H1 (cell line): ENCODE measurements at regions not wholly inside any gene's neighbourhood (a gene's known extent, or its start where the extent isn't known, plus 50 kb on each side); places are given as distances from the start of the nearest gene placed in this dataset.
A peak's percentile ranks its signal among the peaks of the same experiment; 100 is the strongest.

ENCODE experiments used
- CTCF ChIA-PET: fragments of 300-600 bp; sonication (Branson Sonifier 250); formaldehyde crosslinking; loops from one replicate; lab custom pipeline; 2021; ENCODE audit not compliant: partially characterized antibody; lab: Charles Lee
- POLR2A ChIA-PET: fragments of 300-600 bp; sonication (Branson Sonifier 250); formaldehyde crosslinking; loops from one replicate; lab custom pipeline; 2021; ENCODE audit warnings: inconsistent platforms; ENCODE audit not compliant: partially characterized antibody; lab: Charles Lee
- DNase-seq, 2 experiments: peaks; one replicate each; pipeline versions ENCODE4 v3.0.0 to v3.0.0-alpha.2; 2010 to 2022; ENCODE audit warnings: low spot score in 2 of 2, low read depth in 1 of 2, mixed read lengths in 1 of 2
- FAIRE-seq: peaks from 2 replicates; lab custom pipeline; 2011; peaks lifted over from hg19 to GRCh38; lab: Jason Lieb, UNC
- H2AFZ ChIP-seq: 2 replicates; pipeline ENCODE4 v1.8.1; 2012; ENCODE audit warnings: low read length, inconsistent platforms
- H2AK5ac ChIP-seq: 2 replicates; pipeline ENCODE4 v1.6.1; 2013; ENCODE audit warnings: low read depth, low read length
- H2BK120ac ChIP-seq: replicated peaks from 2 replicates; pipeline ENCODE3; 2013; ENCODE audit warnings: low read depth, low read length, inconsistent platforms
- H2BK12ac ChIP-seq: 2 replicates; pipeline ENCODE4 v1.6.1; 2013; ENCODE audit warnings: low read depth, low read length
- H2BK15ac ChIP-seq: 2 replicates; pipeline ENCODE4 v1.6.1; 2013; ENCODE audit warnings: low read length
- H2BK20ac ChIP-seq: 2 replicates; pipeline ENCODE4 v1.6.1; 2013; ENCODE audit warnings: low read length
- H2BK5ac ChIP-seq: 2 replicates; pipeline ENCODE4 v1.6.1; 2013; ENCODE audit warnings: low read depth, low read length
- H3K14ac ChIP-seq: 2 replicates; pipeline ENCODE4 v1.6.1; 2013; ENCODE audit warnings: inconsistent platforms; ENCODE audit not compliant: insufficient read length
- H3K18ac ChIP-seq: 2 replicates; pipeline ENCODE4 v1.6.1; 2013; ENCODE audit warnings: low read length; ENCODE audit errors: extremely low read depth
- H3K23ac ChIP-seq: 2 replicates; pipeline ENCODE4 v1.6.1; 2013; ENCODE audit warnings: inconsistent platforms; ENCODE audit not compliant: insufficient read length
- H3K23me2 ChIP-seq: 2 replicates; pipeline ENCODE4 v1.6.1; 2013; ENCODE audit warnings: low read depth, low read length
- H3K27ac ChIP-seq: 2 replicates; pipeline ENCODE4 v1.6.1; 2011; ENCODE audit warnings: low read depth, low read length, inconsistent platforms
- H3K27me3 ChIP-seq, 4 experiments: replicated peaks in 1 of 4; 1 replicate in 1 of 4; 2 replicates in 3 of 4; pipeline versions ENCODE4 v1.6.1 to v1.8.1; 2011 to 2013; ENCODE audit warnings: low read length in 3 of 4, mild to moderate bottlenecking in 3 of 4, inconsistent platforms in 2 of 4, mixed read lengths in 2 of 4, moderate library complexity in 1 of 4; ENCODE audit not compliant: control insufficient read depth in 3 of 4, insufficient read depth in 3 of 4; ENCODE audit errors: extremely low read depth in 1 of 4
- H3K36me3 ChIP-seq, 4 experiments: 2 replicates each; pipeline versions ENCODE4 v1.6.1 to v1.8.1; 2011 to 2013; ENCODE audit warnings: mild to moderate bottlenecking in 4 of 4, low read length in 3 of 4, moderate library complexity in 2 of 4, control low read depth in 1 of 4, inconsistent platforms in 1 of 4; ENCODE audit not compliant: insufficient read depth in 4 of 4, control insufficient read depth in 2 of 4
- H3K4ac ChIP-seq: replicated peaks from 2 replicates; pipeline ENCODE3; 2013; ENCODE audit warnings: low read length, low read depth, mixed read lengths, inconsistent platforms; ENCODE audit not compliant: insufficient read length
- H3K4me1 ChIP-seq, 4 experiments: replicated peaks in 1 of 4; 1 replicate in 1 of 4; 2 replicates in 3 of 4; pipeline versions ENCODE4 v1.6.1 to v1.8.1; 2011 to 2013; ENCODE audit warnings: low read length in 3 of 4, inconsistent platforms in 2 of 4, mixed read lengths in 1 of 4; ENCODE audit not compliant: insufficient read depth in 4 of 4, control insufficient read depth in 3 of 4
- H3K4me2 ChIP-seq, 2 experiments: 2 replicates each; pipeline versions ENCODE4 v1.6.1 to v1.8.1; 2011 to 2013; ENCODE audit warnings: low read depth in 2 of 2, low read length in 2 of 2, control low read depth in 1 of 2, inconsistent platforms in 1 of 2, mild to moderate bottlenecking in 1 of 2; ENCODE audit not compliant: insufficient read depth in 1 of 2
- H3K4me3 ChIP-seq, 4 experiments: fragments of 200-600, 300-600 bp in 1 of 4; sonication (generic), shearing (Covaris generic), sonication (Bioruptor Twin) in 1 of 4; 2 replicates each; pipeline versions ENCODE4 v1.5.1 to v1.8.1; 2011 to 2016; ENCODE audit warnings: low read length in 4 of 4, low read depth in 3 of 4, control low read depth in 2 of 4, inconsistent platforms in 2 of 4, mild to moderate bottlenecking in 2 of 4, mixed read lengths in 1 of 4, moderate library complexity in 1 of 4; ENCODE audit not compliant: insufficient read depth in 2 of 4; ENCODE audit errors: extremely low read depth in 1 of 4
- H3K56ac ChIP-seq: replicated peaks from 2 replicates; pipeline ENCODE3; 2013; ENCODE audit warnings: low read depth, mild to moderate bottlenecking, mixed read lengths, low read length, inconsistent platforms; ENCODE audit not compliant: insufficient read length
- H3K79me1 ChIP-seq: 2 replicates; pipeline ENCODE4 v1.6.1; 2013; ENCODE audit warnings: low read depth, low read length, control low read depth
- H3K79me2 ChIP-seq, 2 experiments: 2 replicates each; pipeline versions ENCODE4 v1.6.1 to v1.8.1; 2012 to 2013; ENCODE audit warnings: low read length in 2 of 2, mild to moderate bottlenecking in 2 of 2, inconsistent platforms in 1 of 2; ENCODE audit not compliant: insufficient read depth in 2 of 2, control insufficient read depth in 1 of 2
- H3K9ac ChIP-seq, 4 experiments: replicated peaks in 1 of 4; 1 replicate in 1 of 4; 2 replicates in 3 of 4; pipeline versions ENCODE4 v1.6.1 to v1.8.1; 2011 to 2013; ENCODE audit warnings: low read depth in 3 of 4, low read length in 3 of 4, control low read depth in 2 of 4, mild to moderate bottlenecking in 2 of 4, moderate library complexity in 2 of 4, inconsistent platforms in 1 of 4; ENCODE audit errors: extremely low read depth in 1 of 4
- H3K9me3 ChIP-seq, 2 experiments: 2 replicates each; pipeline versions ENCODE4 v1.6.1 to v1.8.1; 2012 to 2013; ENCODE audit warnings: mild to moderate bottlenecking in 2 of 2, moderate library complexity in 2 of 2, control low read depth in 1 of 2, inconsistent platforms in 1 of 2, low read depth in 1 of 2, low read length in 1 of 2, mixed read lengths in 1 of 2; ENCODE audit not compliant: insufficient read depth in 2 of 2
- H4K20me1 ChIP-seq, 2 experiments: replicated peaks in 1 of 2; 2 replicates each; pipeline versions ENCODE3 to v1.8.1; 2011 to 2013; ENCODE audit warnings: inconsistent platforms in 2 of 2, low read length in 2 of 2, mild to moderate bottlenecking in 1 of 2; ENCODE audit not compliant: insufficient read depth in 2 of 2, control insufficient read depth in 1 of 2
- H4K5ac ChIP-seq: 2 replicates; pipeline ENCODE4 v1.6.1; 2013; ENCODE audit warnings: low read length, low read depth, mixed read lengths, inconsistent platforms; ENCODE audit not compliant: insufficient read length
- H4K8ac ChIP-seq: 2 replicates; pipeline ENCODE4 v1.8.0; 2013; ENCODE audit warnings: mild to moderate bottlenecking, moderate library complexity, low read length, inconsistent platforms; ENCODE audit not compliant: insufficient read depth; ENCODE audit errors: extremely low read depth
- H4K91ac ChIP-seq: replicated peaks from 2 replicates; pipeline ENCODE3; 2013; ENCODE audit warnings: low read length, mixed read lengths, inconsistent platforms; ENCODE audit not compliant: insufficient read length
- BACH1 ChIP-seq: IDR thresholded peaks from 2 replicates; pipeline ENCODE4 v1.6.1; 2012; ENCODE audit warnings: low read length, improper control_type of control experiment
- EGR1 ChIP-seq: IDR thresholded peaks from 2 replicates; pipeline ENCODE4 v1.6.1; 2011; ENCODE audit warnings: low read depth, low read length, borderline replicate concordance
- KDM1A ChIP-seq: fragments of 200-600, 300-600 bp; sonication (generic); IDR thresholded peaks from 2 replicates; pipeline ENCODE4 v1.7.1; 2016; ENCODE audit warnings: mild to moderate bottlenecking, low read length, borderline replicate concordance
- KDM4A ChIP-seq: IDR thresholded peaks from one replicate; pipeline ENCODE4 v1.7.1; 2012; ENCODE audit warnings: low read depth, mild to moderate bottlenecking, moderate library complexity, low read length, inconsistent platforms; ENCODE audit not compliant: severe bottlenecking
- NRF1 ChIP-seq: IDR thresholded peaks from 2 replicates; pipeline ENCODE4 v1.6.1; 2011; ENCODE audit warnings: mild to moderate bottlenecking, low read depth, low read length, improper control_type of control experiment
- SIRT6 ChIP-seq: IDR thresholded peaks from one replicate; pipeline ENCODE4 v1.7.1; 2012; ENCODE audit warnings: low read length, inconsistent platforms
- SP4 ChIP-seq: IDR thresholded peaks from 2 replicates; pipeline ENCODE4 v1.6.1; 2012; ENCODE audit warnings: low read length, inconsistent platforms
- YY1 ChIP-seq: IDR thresholded peaks from 2 replicates; pipeline ENCODE4 v1.6.1; 2011; ENCODE audit warnings: low read depth, mild to moderate bottlenecking, low read length
- ZNF274 ChIP-seq: IDR thresholded peaks from 2 replicates; pipeline ENCODE4 v1.7.0; 2012; ENCODE audit warnings: low read length, borderline replicate concordance; ENCODE audit errors: extremely low read depth
- WGBS, 2 experiments: shearing (Covaris generic) in 1 of 2; methylation state at CpG; one replicate each; pipeline versions ENCODE4 v1.1.6 to v1.1.7; 2013 to 2015; ENCODE audit warnings: low lambda C conversion rate in 2 of 2, mixed read lengths in 2 of 2, inconsistent platforms in 1 of 2, low coverage in 1 of 2, missing lambda C conversion rate in 1 of 2; ENCODE audit not compliant: insufficient replicate concordance in 2 of 2, insufficient coverage in 1 of 2, insufficient read length in 1 of 2; ENCODE audit errors: extremely low coverage in 1 of 2, missing lambda C conversion rate in 1 of 2; 5-methylcytosine and 5-hydroxymethylcytosine counted together

- H3K79me2 ChIP-seq = no peaks in the 10 kb centered on the region
- H4K20me1 ChIP-seq = no peaks in the 10 kb centered on the region
- POLR2A ChIA-PET = no interaction called here
- 93% methylated on average over 15 of the region's 15 CpGs; no CpG with 5 or more reads in 1 of the 2 experiments for WGBS, 2 experiments
- H3K9me3 ChIP-seq = no peaks in the 10 kb centered on the region
- DNase-seq (no peak), FAIRE-seq (no peak)
- CTCF ChIA-PET = no interaction called here
- no peak overlapping the region for H2BK15ac ChIP-seq
- H4K8ac ChIP-seq = no peak overlapping the region
- H2AFZ ChIP-seq = 0 out of 2 replicates have a peak overlapping the region, but pooled peaks have one; percentile 41
- H2BK20ac ChIP-seq = no peak overlapping the region
- no peak overlapping the region for H2BK5ac ChIP-seq
- H3K79me1 ChIP-seq = no peaks in the 10 kb centered on the region
- no peaks in the 10 kb centered on the region for H3K27me3 ChIP-seq
- H2AK5ac ChIP-seq = no peak overlapping the region
- H3K36me3 ChIP-seq = no peaks in the 10 kb centered on the region
- no peak overlapping the region for H3K4me2 ChIP-seq
- no peak overlapping the region for H3K56ac ChIP-seq
- H3K4ac ChIP-seq = no peak overlapping the region
- no peak overlapping the region for H3K18ac ChIP-seq
- no peak overlapping the region for H4K5ac ChIP-seq
- H3K14ac ChIP-seq = no peak overlapping the region
- no peak overlapping the region for H3K4me3 ChIP-seq
- no peaks in the 10 kb centered on the region; a peak in 1 of 7 replicates for H3K4me1 ChIP-seq
- no peak overlapping the region for H4K91ac ChIP-seq
- H3K23me2 ChIP-seq = no peaks in the 10 kb centered on the region
- no peak overlapping the region for H2BK12ac ChIP-seq
- no peak overlapping the region for H3K9ac ChIP-seq
- no peak overlapping the region for H2BK120ac ChIP-seq
- H3K23ac ChIP-seq = no peak overlapping the region
- no peak overlapping the region for H3K27ac ChIP-seq
- TF ChIP-seq EGR1 = no peak
- no peak for TF ChIP-seq SP4
- TF ChIP-seq SIRT6 = no peak
- TF ChIP-seq KDM1A = no peak
- no peak for TF ChIP-seq ZNF274
- TF ChIP-seq KDM4A = no peak
- no peak for TF ChIP-seq NRF1
- no peak for TF ChIP-seq BACH1
- TF ChIP-seq YY1 = no peak
Measured at GRCh38 chr5:93348231-93348630, 232.8 kb downstream of the NR2F1-AS1 start.
